HG02973 (cell line): ENCODE measurements at regions not wholly inside any gene's neighbourhood (a gene's known extent, or its start where the extent isn't known, plus 50 kb on each side); places are given as distances from the start of the nearest gene placed in this dataset.
"Not testable (repeated sequence)": the region's sequence is repeated elsewhere in the genome, so short reads cannot be mapped to it uniquely, and the experiment has no call there.

ENCODE experiments used
- ATAC-seq: cut with Tn5 transposase; IDR thresholded peaks from one replicate; pipeline ENCODE4 v1.9.1; 2021; ENCODE audit warnings: moderate library complexity; ENCODE audit not compliant: unreplicated experiment

- no peak for ATAC-seq
Observed at GRCh38 chr10:32217216-32217615, 129.7 kb downstream of the EPC1 start.

DNA sequence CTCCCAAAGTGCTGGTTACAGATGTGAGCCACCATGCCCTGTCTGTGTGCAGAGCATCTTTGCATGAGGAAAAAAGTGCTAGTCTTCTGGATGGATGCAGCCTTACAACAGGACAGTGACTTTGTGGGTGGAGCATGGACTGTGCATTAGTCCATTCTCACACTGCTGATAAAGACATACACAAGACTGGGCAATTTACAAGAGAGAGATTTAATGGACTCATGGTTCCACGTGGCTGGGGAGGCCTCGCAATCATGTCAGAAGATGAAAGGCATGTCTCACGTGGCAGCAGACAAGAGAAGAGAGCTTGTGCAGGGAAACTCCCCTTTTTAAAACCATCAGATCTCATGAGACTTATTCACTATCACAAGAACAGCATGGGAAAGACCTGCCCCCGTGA, 133.1 kb downstream of the EPC1 start:
- ATAC-seq, result not testable (repeated sequence)

- ATAC-seq, result no peak
Observed at GRCh38 chr10:32211046-32211363, 136.0 kb downstream of the EPC1 start.

- ATAC-seq, result no peak
Observed at GRCh38 chr10:32210306-32211045, 136.5 kb downstream of the EPC1 start.

GRCh38 chr10:32208005-32208404, 139.0 kb downstream of the EPC1 start:
- not testable (repeated sequence) for ATAC-seq

GRCh38 chr10:32207544-32207943, 139.4 kb downstream of the EPC1 start:
- ATAC-seq, result peak; percentile 54

- ATAC-seq, result no peak
Observed at GRCh38 chr10:32205670-32206069, 141.3 kb downstream of the EPC1 start.

GRCh38 chr10:32204606-32205005, 142.4 kb downstream of the EPC1 start:
- no peak for ATAC-seq

DNA sequence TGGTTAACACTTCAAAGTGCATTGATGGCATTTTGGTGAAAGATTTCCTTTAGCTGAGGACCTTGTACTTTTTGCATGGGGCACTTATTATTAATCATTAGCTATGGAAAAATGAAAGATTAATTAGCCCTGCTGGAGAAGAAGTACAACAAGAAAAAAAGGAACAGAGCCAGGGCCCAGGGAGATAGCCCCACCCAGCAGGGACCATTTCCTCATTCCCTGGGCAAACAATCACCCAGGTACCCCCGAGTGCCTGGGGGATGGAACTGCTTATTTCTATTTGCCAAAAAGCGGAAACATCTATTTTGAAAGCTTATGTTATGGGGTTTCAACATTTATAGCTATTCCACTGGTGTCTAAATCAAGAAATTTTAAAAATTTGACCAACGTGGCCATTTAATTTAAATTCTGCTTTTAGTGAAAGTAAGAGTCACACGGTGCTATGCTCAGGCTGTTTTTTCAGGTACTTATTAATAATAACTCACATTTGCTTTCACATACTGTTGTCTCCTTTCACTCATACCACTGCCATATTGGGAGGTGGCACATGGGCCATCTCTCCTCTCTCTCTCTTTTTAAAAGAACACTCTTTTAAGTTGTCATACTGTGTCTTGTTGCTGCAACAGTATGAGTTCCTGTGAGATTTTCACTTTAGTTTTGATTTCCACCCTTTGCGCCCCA, 143.6 kb upstream of the KIF5B start:
- ATAC-seq, result no peak

GRCh38 chr10:32197423-32197822, 141.2 kb upstream of the KIF5B start:
- ATAC-seq, result no peak

DNA sequence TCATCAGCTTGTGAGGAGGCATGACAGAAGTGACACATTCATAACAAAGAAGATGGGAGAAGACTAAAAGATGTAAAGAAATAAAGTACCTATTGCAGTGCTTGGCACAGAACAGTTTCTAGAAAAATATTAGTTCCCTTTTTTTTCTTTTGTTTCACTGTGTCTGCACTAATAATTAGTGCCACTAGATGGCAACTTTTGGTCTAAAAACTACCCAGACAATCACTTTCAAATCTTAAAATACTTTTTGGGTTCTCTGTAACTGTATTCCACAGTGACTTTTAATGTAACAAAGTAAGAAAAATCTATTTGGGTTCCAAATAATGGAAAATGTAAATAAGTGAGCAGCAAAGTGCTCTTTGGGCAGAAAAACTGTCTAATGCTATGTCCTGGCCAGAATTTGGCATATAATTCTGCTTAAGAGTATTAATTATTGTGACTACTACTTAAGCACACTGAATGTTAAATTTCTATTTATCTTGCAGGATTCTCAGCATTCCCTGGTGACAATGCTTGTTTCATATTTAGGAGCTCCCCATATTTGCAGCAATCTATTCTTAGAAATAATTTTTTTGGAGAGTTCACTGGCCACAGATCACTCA, 134.8 kb upstream of the KIF5B start:
- ATAC-seq, result peak; percentile 71

GRCh38 chr10:32189400-32190084, 133.3 kb upstream of the KIF5B start:
- ATAC-seq, result no peak

DNA sequence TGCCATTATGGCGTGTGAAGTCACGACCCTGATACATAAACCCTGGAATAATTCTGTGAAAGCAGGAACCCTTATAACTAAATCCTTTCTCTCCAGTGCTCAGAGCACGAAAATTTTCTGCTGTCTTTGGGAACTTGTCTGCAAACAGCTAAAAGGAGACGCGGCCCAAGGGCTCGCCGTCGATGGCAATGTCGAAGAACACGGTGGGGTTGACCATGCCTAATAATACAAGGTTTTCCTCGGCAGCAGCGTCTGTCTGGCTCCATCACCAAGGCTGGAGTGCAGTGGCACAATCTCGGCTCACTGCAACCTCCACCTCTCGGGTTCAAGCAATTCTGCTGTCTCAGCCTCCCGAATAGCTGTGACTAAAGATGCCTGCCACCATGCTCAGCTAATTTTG, 132.4 kb upstream of the KIF5B start:
- not testable (repeated sequence) for ATAC-seq

DNA sequence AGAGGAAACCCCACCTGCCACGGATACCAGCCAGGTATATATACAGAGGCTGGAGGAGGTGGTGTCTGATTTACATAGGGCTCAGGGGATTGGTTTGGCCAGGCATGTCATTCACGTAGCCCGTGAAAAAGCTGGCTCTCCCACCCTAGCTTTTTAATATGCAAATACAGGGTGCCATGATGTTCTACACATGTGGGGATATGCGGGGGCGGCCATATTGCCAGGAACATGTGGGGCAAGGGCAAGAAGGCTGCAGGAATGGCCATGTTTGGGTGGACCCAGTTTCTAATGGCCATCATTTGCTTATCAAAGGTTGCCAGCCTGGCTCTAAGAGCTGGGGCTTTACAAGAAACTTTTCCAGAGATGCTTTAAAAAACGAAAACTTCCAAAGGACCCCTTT, 131.5 kb upstream of the KIF5B start:
- no peak for ATAC-seq

GRCh38 chr10:32183652-32184051, 127.4 kb upstream of the KIF5B start:
- not testable (repeated sequence) for ATAC-seq

DNA sequence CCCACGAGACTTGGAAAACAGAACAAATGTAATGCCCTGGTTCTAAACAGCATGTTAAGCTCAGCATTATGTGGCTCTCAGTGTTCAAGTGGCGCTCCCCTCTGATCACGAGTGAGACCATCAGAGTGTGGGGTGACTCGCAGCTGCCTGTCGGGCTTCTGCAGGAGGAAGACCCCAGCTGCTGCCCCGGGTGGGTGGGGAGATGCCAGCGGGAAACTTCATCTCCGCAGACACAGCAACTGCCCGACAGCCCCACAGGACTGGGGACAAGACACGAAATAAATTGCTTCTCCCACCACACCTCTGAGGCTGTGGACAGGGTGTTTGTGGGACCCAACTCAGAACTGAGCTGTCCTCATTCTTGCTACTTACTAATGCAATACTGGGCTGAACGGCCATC, 126.3 kb upstream of the KIF5B start:
- ATAC-seq, result no peak

DNA sequence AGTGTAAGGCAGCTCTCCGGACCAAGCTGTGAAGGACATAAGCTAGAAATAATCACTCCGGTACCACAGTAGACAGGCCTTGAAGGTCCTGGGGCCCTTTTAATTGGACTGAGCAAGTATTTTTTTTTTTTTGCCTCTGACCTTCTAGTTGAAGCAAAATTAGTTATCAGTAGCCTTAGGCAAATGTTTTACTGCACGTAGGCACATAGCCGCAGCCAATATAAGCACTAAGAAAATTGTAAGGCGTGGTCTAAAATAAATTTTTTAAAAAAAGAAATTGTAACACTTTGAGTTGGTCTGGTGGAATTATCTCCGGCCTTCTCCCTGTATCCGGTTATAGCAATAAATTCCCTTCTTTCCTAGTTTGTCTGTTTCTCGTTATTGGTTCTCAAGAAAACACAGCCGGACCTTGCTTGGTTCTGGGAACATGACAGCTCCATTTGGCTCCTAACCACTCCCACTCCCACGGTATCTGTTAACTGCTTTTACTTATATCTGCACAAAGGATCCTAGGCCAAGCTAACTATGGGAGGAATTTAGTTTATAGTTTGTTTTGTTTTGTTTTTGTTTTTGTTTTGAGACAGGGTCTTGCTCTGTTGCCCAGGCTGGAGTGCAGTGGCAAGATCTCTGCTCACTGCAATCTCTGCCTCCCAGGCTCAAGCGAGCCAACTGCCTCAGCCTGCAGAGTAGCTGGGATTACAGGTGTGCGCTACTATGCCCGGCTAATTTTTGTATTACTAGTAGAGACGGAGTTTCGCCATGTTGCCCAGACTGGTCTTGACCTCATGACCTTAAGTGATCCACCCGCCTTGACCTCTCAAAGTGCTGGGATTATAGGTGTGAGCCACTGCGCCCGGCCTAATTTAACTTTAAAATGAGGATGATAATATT, 124.4 kb upstream of the KIF5B start:
- no peak for ATAC-seq

DNA sequence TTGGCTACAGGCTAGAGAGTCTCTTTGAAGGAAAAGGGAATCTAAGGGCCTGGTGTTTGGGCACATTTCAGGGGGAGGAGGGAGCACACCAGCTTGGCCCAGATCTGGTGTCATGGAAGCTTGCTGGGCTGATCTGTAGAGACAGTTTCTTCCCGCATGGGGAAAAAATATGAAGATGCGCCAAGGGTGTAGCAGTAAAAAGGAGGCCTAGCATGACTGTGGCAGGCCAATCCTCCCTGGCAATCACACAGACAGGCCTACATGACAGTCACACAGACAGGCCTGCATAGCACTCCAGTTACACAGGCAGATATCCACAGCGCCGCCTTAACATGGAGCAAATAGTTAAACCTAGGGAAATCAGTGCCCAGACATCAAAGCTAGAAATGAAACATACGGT, 123.6 kb upstream of the KIF5B start:
- ATAC-seq, result no peak

GRCh38 chr10:32177594-32177993, 121.4 kb upstream of the KIF5B start:
- ATAC-seq, result not testable (repeated sequence)

DNA sequence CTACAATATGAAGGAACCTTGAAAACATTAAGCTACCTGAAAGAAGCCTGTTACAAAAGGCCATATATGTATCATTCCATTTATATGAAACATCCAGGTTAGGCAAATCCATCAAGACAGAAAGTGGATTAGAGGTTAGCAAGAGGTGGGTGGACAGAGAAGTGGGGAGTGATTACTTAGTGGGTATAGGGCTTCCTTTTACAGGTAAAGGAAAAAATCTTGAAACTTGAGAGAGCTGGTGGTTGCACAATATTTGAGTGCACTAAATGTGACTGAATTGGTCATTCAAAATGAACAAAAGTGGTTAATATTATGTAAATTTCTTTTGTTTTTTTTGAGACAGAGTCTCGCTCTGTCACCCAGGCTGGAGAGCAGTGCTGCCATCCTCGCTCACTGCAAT, 119.4 kb upstream of the KIF5B start:
- ATAC-seq, result no peak
